Stomach (tissue), 4 donors: ENCODE measurements at regions not wholly inside any gene's neighbourhood (a gene's known extent, or its start where the extent isn't known, plus 50 kb on each side); places are given as distances from the start of the nearest gene placed in this dataset.

ENCODE experiments used
- CTCF ChIP-seq, 7 experiments: fragments of 450-650 bp in 4 of 7; fragments of 200-600 bp in 3 of 7; sonication (generic) in 3 of 7; IDR thresholded peaks; one replicate each; pipeline ENCODE4 v1.5.1; 2016 to 2019; ENCODE audit warnings: antibody characterized with exemption in 7 of 7, control low read depth in 2 of 7, mild to moderate bottlenecking in 1 of 7
- POLR2A ChIP-seq, 4 donors: fragments of 450-650 bp; IDR thresholded peaks; one replicate each; pipeline ENCODE4 v1.6.1; 2016; ENCODE audit warnings: antibody characterized with exemption in 4 of 4, control low read depth in 2 of 4, mild to moderate bottlenecking in 1 of 4, moderate library complexity in 1 of 4
- POLR2AphosphoS5 ChIP-seq, 3 donors: sonication (generic); formaldehyde crosslinking; IDR thresholded peaks; one replicate each; pipeline ENCODE4 v1.6.1; 2016; ENCODE audit warnings: antibody characterized with exemption in 3 of 3

- TF ChIP-seq CTCF (IDR thresholded peaks at IDR 0.05) (no peak), POLR2AphosphoS5 (IDR thresholded peaks at IDR 0.05) (no peak), POLR2A (IDR thresholded peaks at IDR 0.05) (no peak)
Measured at GRCh38 chr5:163626904-163627434, 121.5 kb downstream of the MAT2B start.
